ENCODE measurements at regions not wholly inside any gene's neighbourhood (a gene's known extent, or its start where the extent isn't known, plus 50 kb on each side); places are given as distances from the start of the nearest gene placed in this dataset.

DNA sequence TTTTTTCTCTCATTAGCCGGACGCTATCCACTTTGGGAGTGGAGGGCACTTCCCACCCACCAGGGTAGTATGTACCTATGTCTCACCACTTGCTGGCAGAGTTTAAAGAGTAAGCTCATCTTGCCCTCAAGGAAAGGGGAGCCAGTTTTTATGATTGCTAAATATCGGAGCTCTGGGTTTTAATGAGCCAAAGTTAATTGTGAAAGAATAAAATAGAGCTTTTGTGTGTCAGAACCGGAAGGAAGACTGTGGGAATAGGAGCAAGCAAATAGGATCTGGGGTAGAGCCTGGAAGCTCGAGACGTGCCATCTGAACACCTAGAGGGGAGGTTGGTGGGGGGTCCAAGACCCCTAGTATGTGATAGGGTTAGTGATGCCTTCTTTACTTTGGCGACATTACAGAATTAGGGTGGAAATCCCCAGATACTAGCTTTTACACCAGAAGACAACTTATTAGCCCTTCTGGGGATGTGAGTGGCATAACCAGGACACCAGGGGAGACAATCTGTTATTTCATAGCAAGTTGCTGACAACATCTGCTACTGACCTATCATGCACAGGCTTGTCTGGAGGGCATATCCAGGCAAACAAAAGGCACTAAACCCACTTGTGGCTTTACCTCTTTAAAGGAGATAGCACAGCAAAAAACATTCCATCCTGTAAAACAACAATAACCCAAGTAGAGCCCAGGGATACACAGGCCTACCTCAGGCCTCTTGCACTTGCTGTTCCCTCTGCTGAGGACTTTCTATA is 333.8 kb downstream of the ZNF621 start:
- Mint-ChIP-seq H3K4me1 (ENCODE audit: low read depth) (no peaks in the 10 kb centered on the region), H3K36me3 (ENCODE audit: low read depth) (no peaks in the 10 kb centered on the region), H3K4me3 (no peak overlapping the region), H3K27ac (no peak overlapping the region), H3K9me3 (no peaks in the 10 kb centered on the region), H3K27me3 (ENCODE audit: low read depth) (no peaks in the 10 kb centered on the region)
- intact Hi-C loops (cut with micrococcal nuclease), result no loop called here
- DNase-seq, result no peak
- CTCF ChIA-PET, result interaction anchor here (1.5 kb wide), 1 partner anchor 11 kb away, joined by 4 read pairs; no protein-coding TSS in a partner anchor

GRCh38 chr3:40862946-40863345 is 336.4 kb upstream of the CTNNB1 start:
- Mint-ChIP-seq H3K9me3 (no peaks in the 10 kb centered on the region), H3K4me1 (ENCODE audit: low read depth) (no peaks in the 10 kb centered on the region), H3K36me3 (ENCODE audit: low read depth) (no peaks in the 10 kb centered on the region), H3K27ac (no peak overlapping the region), H3K4me3 (no peak overlapping the region), H3K27me3 (ENCODE audit: low read depth) (peaks cover 3% of the 10 kb centered on the region)
- DNase-seq, result no peak
- CTCF ChIA-PET, result no interaction called here
- intact Hi-C loops (cut with micrococcal nuclease), result no loop called here

- H3K36me3 Mint-ChIP-seq (ENCODE audit: low read depth), result no peaks in the 10 kb centered on the region
These were observed 335.0 kb upstream of the CTNNB1 start for GRCh38 chr3:40864146-40864782.

GRCh38 chr3:40864915-40865314 is 334.4 kb upstream of the CTNNB1 start:
- CTCF ChIA-PET, result no interaction called here
- no peak overlapping the region for H3K4me3 Mint-ChIP-seq

More at GRCh38 chr3:40864146-40864782, 335.0 kb upstream of the CTNNB1 start:
- CTCF ChIA-PET, result interaction anchor here (0.7 kb wide), 1 partner anchor 16 kb away, joined by 3 read pairs; no protein-coding TSS in a partner anchor
- Mint-ChIP-seq H3K27ac (no peak overlapping the region), H3K4me3 (no peak overlapping the region), H3K4me1 (ENCODE audit: low read depth) (no peaks in the 10 kb centered on the region), H3K27me3 (ENCODE audit: low read depth) (peaks cover 3% of the 10 kb centered on the region), H3K9me3 (no peaks in the 10 kb centered on the region)
- intact Hi-C loops (cut with micrococcal nuclease), result no loop called here
- DNase-seq, result no peak

GRCh38 chr3:40867797-40868196 is 331.5 kb upstream of the CTNNB1 start:
- no peaks in the 10 kb centered on the region for H3K9me3 Mint-ChIP-seq

More at GRCh38 chr3:40864915-40865314, 334.4 kb upstream of the CTNNB1 start:
- H3K27ac Mint-ChIP-seq, result no peak overlapping the region
- H3K36me3 Mint-ChIP-seq (ENCODE audit: low read depth), result no peaks in the 10 kb centered on the region
- intact Hi-C loops (cut with micrococcal nuclease), result no loop called here
- no peak for DNase-seq
- peaks cover 3% of the 10 kb centered on the region for H3K27me3 Mint-ChIP-seq (ENCODE audit: low read depth)
- no peaks in the 10 kb centered on the region for H3K9me3 Mint-ChIP-seq
- no peaks in the 10 kb centered on the region for H3K4me1 Mint-ChIP-seq (ENCODE audit: low read depth)

GRCh38 chr3:40869013-40869412 is 330.3 kb upstream of the CTNNB1 start:
- Mint-ChIP-seq H3K27ac (no peak overlapping the region), H3K4me3 (no peak overlapping the region), H3K4me1 (ENCODE audit: low read depth) (no peaks in the 10 kb centered on the region), H3K27me3 (ENCODE audit: low read depth) (peaks cover under 1% of the 10 kb centered on the region), H3K9me3 (no peaks in the 10 kb centered on the region), H3K36me3 (ENCODE audit: low read depth) (no peaks in the 10 kb centered on the region)
- CTCF ChIA-PET, result no interaction called here
- intact Hi-C loops (cut with micrococcal nuclease), result no loop called here
- DNase-seq, result no peak

More at GRCh38 chr3:40867797-40868196, 331.5 kb upstream of the CTNNB1 start:
- Mint-ChIP-seq H3K36me3 (ENCODE audit: low read depth) (no peaks in the 10 kb centered on the region), H3K4me3 (no peak overlapping the region), H3K27me3 (ENCODE audit: low read depth) (peaks cover 3% of the 10 kb centered on the region), H3K4me1 (ENCODE audit: low read depth) (no peaks in the 10 kb centered on the region), H3K27ac (no peak overlapping the region)
- no peak for DNase-seq
- CTCF ChIA-PET, result no interaction called here
- intact Hi-C loops (cut with micrococcal nuclease), result no loop called here

- H3K4me1 Mint-ChIP-seq (ENCODE audit: low read depth), result no peaks in the 10 kb centered on the region
- no peaks in the 10 kb centered on the region for H3K9me3 Mint-ChIP-seq
- intact Hi-C loops (cut with micrococcal nuclease), result no loop called here
- DNase-seq, result no peak
- no peaks in the 10 kb centered on the region for H3K36me3 Mint-ChIP-seq (ENCODE audit: low read depth)
- H3K27me3 Mint-ChIP-seq (ENCODE audit: low read depth), result no peaks in the 10 kb centered on the region
- no peak overlapping the region for H3K27ac Mint-ChIP-seq
- H3K4me3 Mint-ChIP-seq, result no peak overlapping the region
- CTCF ChIA-PET, result interaction anchor here (0.6 to 1.1 kb wide), 2 partner anchors 12 to 31 kb away, joined by 4 read pairs; no protein-coding TSS in a partner anchor
These were observed 329.4 kb upstream of the CTNNB1 start for GRCh38 chr3:40869939-40870338.

DNA sequence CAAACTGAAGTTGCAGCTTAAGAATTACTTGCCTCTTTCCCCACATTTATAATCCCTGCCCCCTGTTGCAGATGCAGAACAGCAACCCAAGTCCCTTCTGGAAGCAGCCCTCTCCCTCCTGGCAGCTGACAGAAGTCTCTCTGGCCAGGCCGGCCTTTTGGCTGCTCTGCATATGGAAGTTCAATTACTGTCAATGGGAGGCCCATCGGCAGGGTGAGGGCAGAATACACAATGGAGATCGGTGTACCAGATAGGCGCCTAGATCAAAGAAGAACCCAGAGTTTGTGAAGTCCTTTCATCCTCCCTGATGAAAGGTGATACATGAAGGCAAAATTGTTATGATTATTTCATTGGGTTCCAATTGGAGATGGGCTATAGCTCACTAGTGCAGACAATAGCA is 327.9 kb upstream of the CTNNB1 start:
- Mint-ChIP-seq H3K4me1 (ENCODE audit: low read depth) (no peaks in the 10 kb centered on the region), H3K27ac (no peak overlapping the region), H3K4me3 (no peak overlapping the region), H3K27me3 (ENCODE audit: low read depth) (no peaks in the 10 kb centered on the region), H3K9me3 (no peaks in the 10 kb centered on the region), H3K36me3 (ENCODE audit: low read depth) (no peaks in the 10 kb centered on the region)
- DNase-seq, result no peak
- CTCF ChIA-PET, result no interaction called here
- intact Hi-C loops (cut with micrococcal nuclease), result no loop called here

GRCh38 chr3:40872258-40872920 is 326.9 kb upstream of the CTNNB1 start:
- H3K9me3 Mint-ChIP-seq, result no peaks in the 10 kb centered on the region
- intact Hi-C loops (cut with micrococcal nuclease), result no loop called here
- no peaks in the 10 kb centered on the region for H3K4me1 Mint-ChIP-seq (ENCODE audit: low read depth)
- DNase-seq, result no peak
- H3K4me3 Mint-ChIP-seq, result no peak overlapping the region
- H3K27me3 Mint-ChIP-seq (ENCODE audit: low read depth), result no peaks in the 10 kb centered on the region
- CTCF ChIA-PET, result no interaction called here
- H3K36me3 Mint-ChIP-seq (ENCODE audit: low read depth), result no peaks in the 10 kb centered on the region
- no peak overlapping the region for H3K27ac Mint-ChIP-seq

DNA sequence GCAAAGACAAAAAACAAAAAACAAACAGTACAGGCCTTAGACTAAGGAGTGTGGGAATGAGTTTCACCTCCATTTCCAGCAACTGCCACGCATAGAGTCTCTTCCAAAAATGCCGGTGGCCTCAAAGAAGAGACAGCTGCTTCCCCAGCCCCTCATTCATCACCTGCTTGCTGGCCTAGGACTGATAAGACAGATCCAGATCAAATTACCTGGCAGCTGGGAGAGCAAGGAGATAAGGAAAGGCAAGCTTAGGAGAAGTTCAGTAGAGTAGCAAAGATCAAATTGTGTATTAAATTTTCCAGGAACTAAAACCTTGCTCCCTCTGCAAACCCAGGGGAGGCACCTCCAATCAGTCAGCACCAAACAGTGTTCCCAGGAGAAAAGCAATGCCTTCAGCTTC is 325.8 kb upstream of the CTNNB1 start:
- Mint-ChIP-seq H3K9me3 (no peaks in the 10 kb centered on the region), H3K27ac (no peak overlapping the region)
- CTCF ChIA-PET, result no interaction called here

GRCh38 chr3:40873934-40874699 is 325.2 kb upstream of the CTNNB1 start:
- no peaks in the 10 kb centered on the region for H3K27me3 Mint-ChIP-seq (ENCODE audit: low read depth)
- H3K27ac Mint-ChIP-seq, result no peak overlapping the region
- no peaks in the 10 kb centered on the region for H3K36me3 Mint-ChIP-seq (ENCODE audit: low read depth)
- H3K9me3 Mint-ChIP-seq, result no peaks in the 10 kb centered on the region
- no peak overlapping the region for H3K4me3 Mint-ChIP-seq
- CTCF ChIA-PET, result no interaction called here
- no peak for DNase-seq
- intact Hi-C loops (cut with micrococcal nuclease), result no loop called here
- no peaks in the 10 kb centered on the region for H3K4me1 Mint-ChIP-seq (ENCODE audit: low read depth)

More for the DNA sequence above, 325.8 kb upstream of the CTNNB1 start:
- H3K27me3 Mint-ChIP-seq (ENCODE audit: low read depth), result no peaks in the 10 kb centered on the region
- DNase-seq, result no peak
- H3K4me3 Mint-ChIP-seq, result no peak overlapping the region
- intact Hi-C loops (cut with micrococcal nuclease), result no loop called here
- no peaks in the 10 kb centered on the region for H3K36me3 Mint-ChIP-seq (ENCODE audit: low read depth)
- no peaks in the 10 kb centered on the region for H3K4me1 Mint-ChIP-seq (ENCODE audit: low read depth)

DNA sequence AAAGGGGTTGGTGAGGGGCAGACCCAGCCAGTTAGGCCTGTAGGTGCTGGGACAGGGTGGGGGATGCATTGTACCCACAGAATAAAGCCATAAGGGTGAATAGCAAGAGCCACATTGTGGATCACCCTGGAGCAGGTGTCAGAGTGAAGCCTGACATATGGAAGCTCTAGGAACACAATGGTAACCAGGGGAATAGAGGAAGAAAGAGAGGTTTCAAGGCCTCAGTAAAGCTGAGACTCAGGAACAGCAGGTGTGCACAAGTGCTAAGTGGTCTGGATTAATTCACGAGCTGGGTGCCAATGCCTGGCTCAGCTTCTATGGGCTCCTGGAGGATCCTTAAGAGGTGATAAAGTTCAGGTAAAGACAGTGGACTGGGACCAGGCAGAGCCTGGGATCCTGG is 323.7 kb upstream of the CTNNB1 start:
- Mint-ChIP-seq H3K9me3 (no peaks in the 10 kb centered on the region), H3K4me1 (ENCODE audit: low read depth) (no peaks in the 10 kb centered on the region), H3K4me3 (no peak overlapping the region), H3K27ac (no peak overlapping the region), H3K36me3 (ENCODE audit: low read depth) (no peaks in the 10 kb centered on the region), H3K27me3 (ENCODE audit: low read depth) (no peaks in the 10 kb centered on the region)
- intact Hi-C loops (cut with micrococcal nuclease), result no loop called here
- CTCF ChIA-PET, result no interaction called here
- DNase-seq, result no peak

All from activated naive CD4-positive, alpha-beta T cell treated with anti-CD3 and anti-CD28 coated beads for 36 hours (primary cell).